ENCODE measurements at regions not wholly inside any gene's neighbourhood (a gene's known extent, or its start where the extent isn't known, plus 50 kb on each side); places are given as distances from the start of the nearest gene placed in this dataset.
A peak's percentile ranks its signal among the peaks of the same experiment; 100 is the strongest.

- DNase-seq (ENCODE audit: low read depth) = peak; percentile 59
Measured at GRCh38 chr9:4435197-4435596, 55.1 kb upstream of the SLC1A1 start.

DNA sequence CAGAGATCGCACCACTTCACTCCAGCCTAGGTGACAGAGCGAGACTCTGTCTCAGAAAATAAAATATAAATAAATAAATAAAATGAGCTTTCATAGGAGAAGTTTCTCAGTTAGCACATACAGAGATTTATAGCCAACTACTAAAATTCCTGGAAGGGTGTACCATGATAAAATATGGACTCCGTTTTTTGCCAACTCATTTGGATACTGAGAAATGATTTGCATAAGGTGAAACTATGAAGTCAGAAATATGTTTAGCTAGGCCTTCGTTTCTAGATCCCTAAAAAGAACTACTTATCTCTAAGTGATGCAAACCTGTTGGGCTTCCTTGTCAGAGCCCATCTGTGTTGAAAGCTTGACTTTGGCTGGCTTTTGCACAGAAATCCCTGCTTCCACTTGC lies 56.9 kb upstream of the SLC1A1 start:
- no peak for DNase-seq (ENCODE audit: low read depth)

GRCh38 chr9:4430432-4431261 lies 59.6 kb upstream of the SLC1A1 start:
- peak; percentile 54 for DNase-seq (ENCODE audit: low read depth)

- peak; percentile 24 for DNase-seq (ENCODE audit: low read depth)
Measured at GRCh38 chr9:4425319-4426045, 64.8 kb upstream of the SLC1A1 start.

DNA sequence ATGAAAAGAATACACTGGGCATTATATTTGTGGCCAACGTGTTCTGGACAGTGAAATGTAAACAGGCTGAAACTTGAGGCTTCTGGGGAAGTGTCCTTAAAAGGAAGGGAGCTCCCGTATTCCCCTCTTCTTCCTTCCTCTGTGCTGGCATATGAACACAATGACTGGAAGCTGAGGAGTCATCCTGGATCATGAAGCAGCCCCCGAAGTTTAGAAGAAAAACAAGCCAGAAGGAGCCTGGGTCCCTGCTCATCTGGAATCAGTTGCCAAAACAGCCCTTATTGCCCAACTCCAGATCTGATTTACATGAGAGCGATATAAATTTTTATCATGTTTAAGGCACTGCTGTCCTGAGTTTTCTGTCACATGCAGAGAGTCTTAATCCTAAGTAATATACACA lies 65.4 kb upstream of the SLC1A1 start:
- peak; percentile 18 for DNase-seq (ENCODE audit: low read depth)

GRCh38 chr9:4424038-4424437 lies 66.2 kb upstream of the SLC1A1 start:
- DNase-seq (ENCODE audit: low read depth) = no peak

GRCh38 chr9:4423207-4423610 lies 67.1 kb upstream of the SLC1A1 start:
- no peak for DNase-seq (ENCODE audit: low read depth)

- DNase-seq (ENCODE audit: low read depth) = no peak
Measured at GRCh38 chr9:4422495-4422894, 67.8 kb upstream of the SLC1A1 start.

DNA sequence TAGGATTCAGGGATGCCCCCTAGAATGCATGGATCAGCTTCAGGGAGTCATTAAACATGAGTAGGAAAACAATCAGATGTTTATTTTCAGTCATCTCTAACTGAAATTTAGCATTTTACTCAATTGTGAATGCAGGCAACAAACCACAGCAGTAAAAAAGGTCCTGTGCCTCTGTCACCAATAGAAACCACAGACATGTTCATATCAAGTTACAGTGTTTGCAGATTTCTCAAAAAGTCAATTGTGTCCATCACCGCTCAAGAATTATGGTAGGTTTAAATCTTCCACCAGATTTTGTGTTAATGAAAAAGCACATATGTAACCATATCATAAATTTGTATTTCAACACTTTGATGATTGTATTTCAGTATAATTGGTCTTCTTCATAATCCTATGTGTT lies 68.4 kb upstream of the SLC1A1 start:
- no peak for DNase-seq (ENCODE audit: low read depth)

- DNase-seq (ENCODE audit: low read depth) = no peak
Measured at GRCh38 chr9:4420351-4420750, 69.9 kb upstream of the SLC1A1 start.

- peak; percentile 74 for DNase-seq (ENCODE audit: low read depth)
Measured at GRCh38 chr9:4417578-4418325, 72.5 kb upstream of the SLC1A1 start.

- DNase-seq (ENCODE audit: low read depth) = no peak
Measured at GRCh38 chr9:4416467-4416866, 73.8 kb upstream of the SLC1A1 start.

- DNase-seq (ENCODE audit: low read depth) = no peak
Measured at GRCh38 chr9:4415281-4415680, 75.0 kb upstream of the SLC1A1 start.

GRCh38 chr9:4413856-4414255 lies 76.4 kb upstream of the SLC1A1 start:
- DNase-seq (ENCODE audit: low read depth) = peak; percentile 49

DNA sequence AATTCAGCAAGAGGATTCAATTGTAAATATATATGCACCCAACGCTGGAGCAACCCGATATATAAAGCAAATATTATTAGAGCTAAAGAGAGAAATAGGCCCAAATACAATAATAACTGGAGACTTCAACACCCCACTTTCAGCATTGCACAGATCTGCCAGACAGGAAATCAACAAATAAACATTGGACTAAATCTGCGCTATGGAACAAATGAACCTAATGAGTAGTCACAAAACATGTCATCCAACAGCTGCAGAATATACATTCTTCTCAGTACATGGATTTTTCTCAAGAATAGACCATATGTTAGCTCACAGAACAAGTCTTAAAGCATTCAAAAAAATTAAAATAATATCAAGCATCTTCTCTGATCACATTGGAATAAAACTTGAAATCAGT lies 86.1 kb upstream of the SLC1A1 start:
- DNase-seq (ENCODE audit: low read depth) = no peak

- no peak for DNase-seq (ENCODE audit: low read depth)
Measured at GRCh38 chr9:4402501-4402900, 87.8 kb upstream of the SLC1A1 start.

DNA sequence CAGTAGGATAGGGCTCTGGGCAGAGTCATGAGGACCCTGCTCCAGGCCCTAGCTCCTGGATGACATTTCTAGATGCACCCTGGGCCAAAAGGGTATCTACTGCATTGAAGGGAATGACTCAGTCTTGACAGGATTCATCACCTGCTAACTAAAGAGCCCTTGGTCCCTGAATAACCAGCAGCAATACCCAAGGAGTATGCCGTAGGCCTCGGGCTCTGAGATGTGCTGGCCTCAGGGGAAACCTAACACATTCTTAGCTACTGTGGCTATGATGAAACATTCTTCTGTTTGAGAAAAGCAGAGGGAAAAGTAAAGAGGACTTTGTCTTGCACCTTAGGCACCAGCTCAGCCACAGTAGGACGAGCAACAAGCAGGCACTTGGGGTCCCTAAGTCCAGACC lies 89.5 kb upstream of the SLC1A1 start:
- DNase-seq (ENCODE audit: low read depth) = no peak

- DNase-seq (ENCODE audit: low read depth) = peak; percentile 15
Measured at GRCh38 chr9:4397917-4398316, 92.4 kb upstream of the SLC1A1 start.

GRCh38 chr9:4393806-4394523 lies 94.1 kb upstream of the GLIS3 start:
- no peak for DNase-seq (ENCODE audit: low read depth)

DNA sequence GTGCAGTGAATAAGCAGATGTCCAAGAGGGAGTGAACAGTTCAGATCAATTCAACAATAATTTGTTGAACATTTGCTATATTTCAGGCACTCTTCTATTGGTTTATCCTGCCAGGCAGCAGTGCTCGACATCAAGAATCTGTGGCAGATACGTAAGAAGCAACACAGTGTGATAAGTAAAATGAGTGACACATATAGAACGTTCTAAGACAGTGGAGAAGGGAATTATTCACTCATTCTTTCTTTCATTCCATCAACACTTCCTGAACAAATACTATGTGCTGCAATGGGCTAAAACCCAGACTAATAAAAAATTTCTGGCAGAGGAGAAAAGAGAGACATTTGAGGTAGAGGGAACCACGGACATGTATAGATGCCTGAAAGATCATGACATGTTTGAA lies 89.9 kb upstream of the GLIS3 start:
- peak; percentile 42 for DNase-seq (ENCODE audit: low read depth)

DNA sequence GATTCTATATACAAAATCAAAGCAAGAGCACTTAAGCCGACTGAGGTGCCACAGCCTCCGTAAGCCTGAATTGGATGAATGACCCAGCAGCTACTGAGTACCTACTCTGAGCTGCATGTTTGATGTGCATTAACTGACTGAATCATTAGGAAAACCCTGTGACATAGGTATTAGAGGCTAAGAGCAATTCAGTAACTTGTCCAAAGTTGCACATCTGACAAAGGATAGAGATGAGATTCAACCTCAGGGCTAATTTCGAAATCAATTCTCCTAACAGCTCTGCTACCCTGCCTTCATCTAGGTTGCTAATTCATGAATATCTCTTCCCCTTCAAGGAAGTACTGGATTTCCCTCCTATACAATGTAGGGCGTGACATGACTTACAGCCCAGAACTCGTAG lies 89.1 kb upstream of the GLIS3 start:
- DNase-seq (ENCODE audit: low read depth) = no peak

- DNase-seq (ENCODE audit: low read depth) = peak; percentile 20
Measured at GRCh38 chr9:4386819-4387218, 87.0 kb upstream of the GLIS3 start.
